Osteoblast (primary cell): ENCODE measurements at regions not wholly inside any gene's neighbourhood (a gene's known extent, or its start where the extent isn't known, plus 50 kb on each side); places are given as distances from the start of the nearest gene placed in this dataset.

Source experiments
- DNase-seq: peaks from one replicate; pipeline ENCODE4 v3.0.0; 2011; ENCODE audit warnings: low spot score, mixed read lengths; ENCODE audit not compliant: insufficient read length; ENCODE audit errors: missing footprints
- H2AFZ ChIP-seq: 2 replicates; pipeline ENCODE4 v1.6.0; 2011; ENCODE audit warnings: mild to moderate bottlenecking, low read length
- H3K27ac ChIP-seq: 2 replicates; pipeline ENCODE4 v1.5.1; 2011; ENCODE audit warnings: mild to moderate bottlenecking, low read depth, low read length, moderate library complexity
- H3K27me3 ChIP-seq: 2 replicates; pipeline ENCODE4 v1.6.0; 2012; ENCODE audit warnings: mild to moderate bottlenecking, control low read depth, inconsistent platforms, low read length, moderate library complexity; ENCODE audit not compliant: insufficient read depth
- H3K36me3 ChIP-seq: 2 replicates; pipeline ENCODE4 v1.5.1; 2011; ENCODE audit warnings: mild to moderate bottlenecking, low read length, control low read depth, moderate library complexity; ENCODE audit not compliant: insufficient read depth
- H3K4me1 ChIP-seq: 2 replicates; pipeline ENCODE4 v1.5.1; 2011; ENCODE audit warnings: mild to moderate bottlenecking, low read length, control low read depth, moderate library complexity; ENCODE audit not compliant: insufficient read depth
- H3K4me2 ChIP-seq: 2 replicates; pipeline ENCODE4 v1.6.0; 2011; ENCODE audit warnings: mild to moderate bottlenecking, low read length; ENCODE audit not compliant: insufficient read depth
- H3K4me3 ChIP-seq: fragments of 200-600 bp; sonication (generic); 3 replicates; pipeline ENCODE4 v1.5.1; 2012; ENCODE audit warnings: mild to moderate bottlenecking, low read length, inconsistent platforms; ENCODE audit not compliant: insufficient read depth
- H3K79me2 ChIP-seq: 2 replicates; pipeline ENCODE4 v1.6.0; 2012; ENCODE audit warnings: mild to moderate bottlenecking, low read length, control low read depth, inconsistent platforms; ENCODE audit not compliant: insufficient read depth
- H3K9me3 ChIP-seq: 2 replicates; pipeline ENCODE4 v1.5.1; 2011; ENCODE audit warnings: low read depth, low read length, control low read depth
- H4K20me1 ChIP-seq: 2 replicates; pipeline ENCODE4 v1.6.0; 2012; ENCODE audit warnings: mild to moderate bottlenecking, low read length, control low read depth; ENCODE audit not compliant: insufficient read depth
- CTCF ChIP-seq: IDR thresholded peaks from 2 replicates; pipeline ENCODE4 v1.5.1; 2011; ENCODE audit warnings: mild to moderate bottlenecking, low read depth, low read length, moderate library complexity; ENCODE audit errors: extremely low read depth

- Histone ChIP-seq H3K9me3 (no peaks in the 10 kb centered on the region), H3K36me3 (no peaks in the 10 kb centered on the region), H3K4me2 (no peak overlapping the region), H3K4me3 (no peak overlapping the region), H3K27ac (no peak overlapping the region), H3K79me2 (no peaks in the 10 kb centered on the region), H4K20me1 (no peaks in the 10 kb centered on the region), H3K27me3 (no peaks in the 10 kb centered on the region), H2AFZ (no peak overlapping the region), H3K4me1 (peaks cover 13% of the 10 kb centered on the region)
- DNase-seq, result no peak
- TF ChIP-seq CTCF, result no peak
Observed at GRCh38 chr5:143533475-143533874, 130.0 kb upstream of the NR3C1 start.

GRCh38 chr5:143527808-143528207 lies 124.3 kb upstream of the NR3C1 start:
- H3K9me3 ChIP-seq, result no peaks in the 10 kb centered on the region
- no peaks in the 10 kb centered on the region for H3K36me3 ChIP-seq
- H2AFZ ChIP-seq, result no peak overlapping the region
- no peaks in the 10 kb centered on the region for H3K79me2 ChIP-seq
- no peak overlapping the region for H3K4me3 ChIP-seq
- no peaks in the 10 kb centered on the region for H4K20me1 ChIP-seq
- no peak for TF ChIP-seq CTCF
- H3K4me1 ChIP-seq, result no peaks in the 10 kb centered on the region
- DNase-seq, result peak; percentile 61
- no peak overlapping the region for H3K27ac ChIP-seq
- no peaks in the 10 kb centered on the region for H3K27me3 ChIP-seq
- no peak overlapping the region for H3K4me2 ChIP-seq

GRCh38 chr5:143525176-143525575 lies 121.7 kb upstream of the NR3C1 start:
- Histone ChIP-seq H3K9me3 (no peaks in the 10 kb centered on the region), H3K4me1 (no peaks in the 10 kb centered on the region), H3K27ac (no peak overlapping the region), H4K20me1 (no peaks in the 10 kb centered on the region), H3K27me3 (no peaks in the 10 kb centered on the region), H3K4me2 (no peak overlapping the region), H3K36me3 (no peaks in the 10 kb centered on the region), H3K4me3 (no peak overlapping the region), H3K79me2 (no peaks in the 10 kb centered on the region), H2AFZ (no peak overlapping the region)
- no peak for TF ChIP-seq CTCF
- no peak for DNase-seq

- no peaks in the 10 kb centered on the region for H3K4me1 ChIP-seq
- H3K9me3 ChIP-seq, result no peaks in the 10 kb centered on the region
- H3K4me3 ChIP-seq, result no peak overlapping the region
- H2AFZ ChIP-seq, result no peak overlapping the region
- no peak overlapping the region for H3K4me2 ChIP-seq
- H3K27me3 ChIP-seq, result no peaks in the 10 kb centered on the region
- no peak for DNase-seq
- H4K20me1 ChIP-seq, result no peaks in the 10 kb centered on the region
- H3K79me2 ChIP-seq, result no peaks in the 10 kb centered on the region
- H3K36me3 ChIP-seq, result no peaks in the 10 kb centered on the region
- H3K27ac ChIP-seq, result no peak overlapping the region
- no peak for TF ChIP-seq CTCF
Observed at GRCh38 chr5:143524338-143524945, 121.0 kb upstream of the NR3C1 start.
